Thyroid gland (tissue), 4 donors: ENCODE measurements at regions not wholly inside any gene's neighbourhood (a gene's known extent, or its start where the extent isn't known, plus 50 kb on each side); places are given as distances from the start of the nearest gene placed in this dataset.

Experiments used
- CTCF ChIP-seq, 6 experiments: fragments of 200-600 bp in 3 of 6; fragments of 450-650 bp in 3 of 6; sonication (generic) in 3 of 6; IDR thresholded peaks; one replicate each; pipeline ENCODE4 v1.5.1; 2016 to 2019; ENCODE audit warnings: antibody characterized with exemption in 6 of 6, mild to moderate bottlenecking in 2 of 6, inconsistent platforms in 1 of 6, moderate library complexity in 1 of 6
- POLR2A ChIP-seq, 2 donors: fragments of 450-650 bp; IDR thresholded peaks; one replicate each; pipeline ENCODE4 v1.6.1; 2017; ENCODE audit warnings: antibody characterized with exemption in 2 of 2, mild to moderate bottlenecking in 2 of 2, moderate library complexity in 1 of 2

DNA sequence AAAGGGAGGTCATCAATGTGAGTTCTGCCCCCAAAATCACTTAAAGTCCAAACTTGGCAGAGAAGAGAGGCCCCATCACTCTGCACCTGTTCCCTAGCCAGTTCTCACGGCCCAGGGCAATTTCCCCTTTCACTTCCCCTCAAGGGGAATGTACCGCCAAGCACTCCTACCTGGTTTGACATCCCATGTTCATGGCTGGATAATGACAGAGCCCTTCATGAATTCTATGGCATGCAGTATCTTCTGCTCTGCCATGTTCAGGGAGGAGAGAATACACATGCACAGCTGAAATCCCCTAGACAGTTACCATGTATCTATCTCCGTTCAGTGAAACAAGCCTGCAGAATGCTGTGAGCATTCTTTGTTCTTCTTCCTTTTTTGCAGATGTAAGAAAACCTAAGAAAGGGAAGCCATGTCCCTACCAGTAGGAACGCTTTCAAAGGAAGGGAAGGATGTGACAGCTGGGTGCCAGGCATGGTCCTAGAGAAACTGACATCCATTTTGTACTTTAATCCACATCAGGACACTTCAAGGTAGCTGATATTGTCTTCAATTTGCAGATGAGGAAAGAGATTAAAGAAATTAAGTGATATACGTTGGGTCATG is 79.8 kb upstream of the ARID1B start:
- TF ChIP-seq CTCF (IDR thresholded peaks at IDR 0.05): no peak
- no peak for TF ChIP-seq POLR2A (IDR thresholded peaks at IDR 0.05)
